SK-N-SH treated with all-trans-retinoic acid at 6 μM for 48 hours (cell line): ENCODE measurements at regions not wholly inside any gene's neighbourhood (a gene's known extent, or its start where the extent isn't known, plus 50 kb on each side); places are given as distances from the start of the nearest gene placed in this dataset.

Experiments used
- ZFP30 ChIP-seq: fragments of 450-650 bp; formaldehyde crosslinking; IDR thresholded peaks from 2 replicates; pipeline ENCODE4 v1.5.0; 2022; ENCODE audit warnings: mild to moderate bottlenecking, moderate library complexity
- TF ChIP-seq, protein P1 (sequence below): fragments of 250-450 bp; sonication (Bioruptor Pico); IDR thresholded peaks from 2 replicates; pipeline ENCODE4 v1.8.0; 2020; ENCODE audit warnings: mild to moderate bottlenecking, moderate library complexity, borderline replicate concordance

DNA sequence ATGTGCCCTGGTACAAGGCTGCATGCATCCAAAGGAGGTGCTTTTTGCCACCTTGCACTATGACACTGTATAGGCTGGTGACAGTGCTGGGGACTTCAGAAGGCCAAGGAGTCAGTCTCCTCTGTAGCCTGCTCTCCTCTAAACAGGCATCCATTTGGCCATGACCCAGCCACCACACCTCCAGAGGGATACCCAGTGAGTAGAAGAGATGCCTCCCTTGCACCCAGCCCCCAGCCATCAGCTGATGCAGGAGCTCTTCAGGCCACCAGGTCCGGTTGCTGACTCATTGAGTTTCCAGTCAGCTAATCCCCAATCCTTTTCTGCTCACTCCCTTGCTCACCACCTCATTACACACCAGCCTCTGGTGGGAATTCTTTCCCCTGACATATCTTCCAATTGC, 99.8 kb downstream of the PJA1 start:
- no peak for TF ChIP-seq ZFP30
- TF ChIP-seq, protein P1, sequence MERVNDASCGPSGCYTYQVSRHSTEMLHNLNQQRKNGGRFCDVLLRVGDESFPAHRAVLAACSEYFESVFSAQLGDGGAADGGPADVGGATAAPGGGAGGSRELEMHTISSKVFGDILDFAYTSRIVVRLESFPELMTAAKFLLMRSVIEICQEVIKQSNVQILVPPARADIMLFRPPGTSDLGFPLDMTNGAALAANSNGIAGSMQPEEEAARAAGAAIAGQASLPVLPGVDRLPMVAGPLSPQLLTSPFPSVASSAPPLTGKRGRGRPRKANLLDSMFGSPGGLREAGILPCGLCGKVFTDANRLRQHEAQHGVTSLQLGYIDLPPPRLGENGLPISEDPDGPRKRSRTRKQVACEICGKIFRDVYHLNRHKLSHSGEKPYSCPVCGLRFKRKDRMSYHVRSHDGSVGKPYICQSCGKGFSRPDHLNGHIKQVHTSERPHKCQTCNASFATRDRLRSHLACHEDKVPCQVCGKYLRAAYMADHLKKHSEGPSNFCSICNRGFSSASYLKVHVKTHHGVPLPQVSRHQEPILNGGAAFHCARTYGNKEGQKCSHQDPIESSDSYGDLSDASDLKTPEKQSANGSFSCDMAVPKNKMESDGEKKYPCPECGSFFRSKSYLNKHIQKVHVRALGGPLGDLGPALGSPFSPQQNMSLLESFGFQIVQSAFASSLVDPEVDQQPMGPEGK (CRISPR knock-in tag), result no peak
